Progenitor cell of endocrine pancreas (in vitro differentiated cells): ENCODE measurements at regions not wholly inside any gene's neighbourhood (a gene's known extent, or its start where the extent isn't known, plus 50 kb on each side); places are given as distances from the start of the nearest gene placed in this dataset.
"Not testable (repeated sequence)": the region's sequence is repeated elsewhere in the genome, so short reads cannot be mapped to it uniquely, and the experiment has no call there.

Experiments
- DNase-seq: peaks from one replicate; pipeline ENCODE4 v3.0.0; 2021; ENCODE audit warnings: low spot score; ENCODE audit not compliant: unreplicated experiment
- H3K27ac Mint-ChIP-seq: 2 replicates; pipeline ENCODE4 v1.8.0; 2021; ENCODE audit warnings: mild to moderate bottlenecking, moderate library complexity, mixed read lengths
- H3K27me3 Mint-ChIP-seq: 2 replicates; pipeline ENCODE4 v1.8.0; 2021; ENCODE audit warnings: mixed read lengths
- H3K36me3 Mint-ChIP-seq: 2 replicates; pipeline ENCODE4 v1.8.0; 2022; ENCODE audit warnings: mixed read lengths; ENCODE audit not compliant: insufficient read depth
- H3K4me1 Mint-ChIP-seq: 2 replicates; pipeline ENCODE4 v1.8.0; 2021; ENCODE audit warnings: low read depth, mixed read lengths
- H3K4me3 Mint-ChIP-seq: 2 replicates; pipeline ENCODE4 v1.8.0; 2021; ENCODE audit warnings: low read depth, mild to moderate bottlenecking, moderate library complexity, mixed read lengths
- H3K9me3 Mint-ChIP-seq: 2 replicates; pipeline ENCODE4 v1.8.0; 2021; ENCODE audit warnings: low read depth, mixed read lengths

GRCh38 chr15:44817797-44818196 lies 81.5 kb downstream of the TRIM69 start:
- H3K27ac Mint-ChIP-seq, H3K27me3 Mint-ChIP-seq, H3K9me3 Mint-ChIP-seq, H3K36me3 Mint-ChIP-seq, DNase-seq, H3K4me1 Mint-ChIP-seq, H3K4me3 Mint-ChIP-seq: not testable (repeated sequence)

- H3K27me3 Mint-ChIP-seq = not testable (repeated sequence)
Measured at GRCh38 chr15:44819331-44819987, 83.1 kb downstream of the TRIM69 start.

GRCh38 chr15:44820535-44820934 lies 84.2 kb downstream of the TRIM69 start:
- not testable (repeated sequence) for H3K4me1 Mint-ChIP-seq, H3K4me3 Mint-ChIP-seq, H3K9me3 Mint-ChIP-seq, H3K36me3 Mint-ChIP-seq, H3K27ac Mint-ChIP-seq, DNase-seq, H3K27me3 Mint-ChIP-seq

More at GRCh38 chr15:44819331-44819987, 83.1 kb downstream of the TRIM69 start:
- H3K36me3 Mint-ChIP-seq, DNase-seq, H3K9me3 Mint-ChIP-seq, H3K4me3 Mint-ChIP-seq, H3K4me1 Mint-ChIP-seq, H3K27ac Mint-ChIP-seq: not testable (repeated sequence)

- not testable (repeated sequence) for H3K27ac Mint-ChIP-seq, H3K27me3 Mint-ChIP-seq, DNase-seq, H3K4me3 Mint-ChIP-seq, H3K9me3 Mint-ChIP-seq, H3K36me3 Mint-ChIP-seq, H3K4me1 Mint-ChIP-seq
Measured at GRCh38 chr15:44820967-44821366, 84.6 kb downstream of the TRIM69 start.

- H3K27me3 Mint-ChIP-seq = not testable (repeated sequence)
Measured at GRCh38 chr15:44824277-44825145, 88.2 kb downstream of the TRIM69 start.

GRCh38 chr15:44826583-44826982 lies 90.3 kb downstream of the TRIM69 start:
- H3K4me1 Mint-ChIP-seq, H3K9me3 Mint-ChIP-seq, H3K4me3 Mint-ChIP-seq: not testable (repeated sequence)

More at GRCh38 chr15:44824277-44825145, 88.2 kb downstream of the TRIM69 start:
- not testable (repeated sequence) for H3K4me3 Mint-ChIP-seq, H3K36me3 Mint-ChIP-seq, H3K9me3 Mint-ChIP-seq, H3K4me1 Mint-ChIP-seq, H3K27ac Mint-ChIP-seq, DNase-seq

GRCh38 chr15:44828229-44828914 lies 92.0 kb downstream of the TRIM69 start:
- not testable (repeated sequence) for H3K36me3 Mint-ChIP-seq, H3K4me3 Mint-ChIP-seq, H3K9me3 Mint-ChIP-seq, H3K27ac Mint-ChIP-seq, DNase-seq, H3K27me3 Mint-ChIP-seq
- H3K4me1 Mint-ChIP-seq = peaks cover 10% of the 10 kb centered on the region

More at GRCh38 chr15:44826583-44826982, 90.3 kb downstream of the TRIM69 start:
- H3K27ac Mint-ChIP-seq, H3K36me3 Mint-ChIP-seq, DNase-seq, H3K27me3 Mint-ChIP-seq: not testable (repeated sequence)

- not testable (repeated sequence) for H3K27ac Mint-ChIP-seq
Measured at GRCh38 chr15:44829150-44829549, 92.8 kb downstream of the TRIM69 start.

GRCh38 chr15:44830692-44831408 lies 94.5 kb downstream of the TRIM69 start:
- H3K27me3 Mint-ChIP-seq, H3K9me3 Mint-ChIP-seq, DNase-seq, H3K36me3 Mint-ChIP-seq, H3K4me3 Mint-ChIP-seq: not testable (repeated sequence)
- Mint-ChIP-seq H3K4me1 (peaks cover 10% of the 10 kb centered on the region), H3K27ac (peak overlapping the region; percentile 77)

More at GRCh38 chr15:44829150-44829549, 92.8 kb downstream of the TRIM69 start:
- not testable (repeated sequence) for H3K36me3 Mint-ChIP-seq, H3K9me3 Mint-ChIP-seq, H3K4me3 Mint-ChIP-seq, DNase-seq, H3K27me3 Mint-ChIP-seq
- peaks cover 10% of the 10 kb centered on the region for H3K4me1 Mint-ChIP-seq

- not testable (repeated sequence) for H3K27ac Mint-ChIP-seq, H3K36me3 Mint-ChIP-seq, H3K9me3 Mint-ChIP-seq, H3K4me3 Mint-ChIP-seq, DNase-seq, H3K27me3 Mint-ChIP-seq
- peaks cover 15% of the 10 kb centered on the region for H3K4me1 Mint-ChIP-seq
Measured at GRCh38 chr15:44831409-44831741, 95.0 kb downstream of the TRIM69 start.

- not testable (repeated sequence) for H3K27ac Mint-ChIP-seq, H3K27me3 Mint-ChIP-seq, DNase-seq, H3K9me3 Mint-ChIP-seq, H3K36me3 Mint-ChIP-seq, H3K4me3 Mint-ChIP-seq
- H3K4me1 Mint-ChIP-seq = peaks cover 15% of the 10 kb centered on the region
Measured at GRCh38 chr15:44832133-44832532, 95.8 kb downstream of the TRIM69 start.

GRCh38 chr15:44833081-44833480 lies 96.8 kb downstream of the TRIM69 start:
- not testable (repeated sequence) for H3K4me3 Mint-ChIP-seq, H3K27ac Mint-ChIP-seq, DNase-seq, H3K36me3 Mint-ChIP-seq, H3K27me3 Mint-ChIP-seq, H3K9me3 Mint-ChIP-seq
- H3K4me1 Mint-ChIP-seq = peaks cover 15% of the 10 kb centered on the region
